G401.6 (cell line): ENCODE measurements at regions not wholly inside any gene's neighbourhood (a gene's known extent, or its start where the extent isn't known, plus 50 kb on each side); places are given as distances from the start of the nearest gene placed in this dataset.

Source experiments
- FAIRE-seq: peaks from 2 replicates; lab custom pipeline; 2012; peaks lifted over from hg19 to GRCh38; lab: Jason Lieb, UNC

GRCh38 chr2:158049129-158049855, 52.4 kb upstream of the UPP2 start:
- FAIRE-seq = no peak

- FAIRE-seq = no peak
Measured at GRCh38 chr2:158048327-158048726, 53.3 kb upstream of the UPP2 start.

- no peak for FAIRE-seq
Measured at GRCh38 chr2:158047156-158047611, 54.5 kb upstream of the UPP2 start.

- FAIRE-seq = no peak
Measured at GRCh38 chr2:158046121-158046880, 55.4 kb upstream of the UPP2 start.

GRCh38 chr2:158045362-158045761, 56.3 kb upstream of the UPP2 start:
- FAIRE-seq = no peak

GRCh38 chr2:158043181-158043948, 58.3 kb upstream of the UPP2 start:
- no peak for FAIRE-seq

GRCh38 chr2:158042666-158043065, 59.0 kb upstream of the UPP2 start:
- no peak for FAIRE-seq

- no peak for FAIRE-seq
Measured at GRCh38 chr2:158042245-158042644, 59.4 kb upstream of the UPP2 start.

- FAIRE-seq = no peak
Measured at GRCh38 chr2:158041400-158041799, 60.3 kb upstream of the UPP2 start.

- no peak for FAIRE-seq
Measured at GRCh38 chr2:158038901-158039300, 62.8 kb upstream of the UPP2 start.

GRCh38 chr2:158034198-158034866, 67.3 kb upstream of the UPP2 start:
- no peak for FAIRE-seq

- FAIRE-seq = no peak
Measured at GRCh38 chr2:158031371-158031770, 70.3 kb upstream of the UPP2 start.

- FAIRE-seq = no peak
Measured at GRCh38 chr2:158025255-158025996, 76.2 kb upstream of the UPP2 start.

- FAIRE-seq = peak; percentile 83
Measured at GRCh38 chr2:158024288-158024898, 77.3 kb upstream of the UPP2 start.

- FAIRE-seq = no peak
Measured at GRCh38 chr2:158022888-158023287, 78.8 kb upstream of the UPP2 start.

GRCh38 chr2:158021226-158021625, 80.5 kb upstream of the UPP2 start:
- no peak for FAIRE-seq

GRCh38 chr2:158015428-158016076, 86.1 kb upstream of the UPP2 start:
- no peak for FAIRE-seq

GRCh38 chr2:158013891-158014290, 87.8 kb upstream of the UPP2 start:
- no peak for FAIRE-seq

- FAIRE-seq = no peak
Measured at GRCh38 chr2:158011055-158011771, 90.5 kb upstream of the UPP2 start.

GRCh38 chr2:158009399-158009798, 92.3 kb upstream of the UPP2 start:
- no peak for FAIRE-seq
